ENCODE measurements at regions not wholly inside any gene's neighbourhood (a gene's known extent, or its start where the extent isn't known, plus 50 kb on each side); places are given as distances from the start of the nearest gene placed in this dataset.

GRCh38 chr2:144333143-144333555 is 186.8 kb downstream of the ZEB2 start:
- peak overlapping the region; percentile 58 for H3K4me3 ChIP-seq (ENCODE audit: low read length)
- no peak for DNase-seq (ENCODE audit: low read depth)
- no peak for TF ChIP-seq CTCF (IDR thresholded peaks at IDR 0.05; ENCODE audit: insufficient read depth, low read depth, low read length, missing control alignments)

GRCh38 chr2:144332356-144333142 is 187.4 kb downstream of the ZEB2 start:
- H3K4me3 ChIP-seq (ENCODE audit: low read length) = peak overlapping the region; percentile 58
- TF ChIP-seq CTCF (IDR thresholded peaks at IDR 0.05; ENCODE audit: insufficient read depth, low read depth, low read length, missing control alignments) = no peak
- DNase-seq (ENCODE audit: low read depth) = peak; percentile 90

GRCh38 chr2:144331674-144332355 is 188.1 kb downstream of the ZEB2 start:
- H3K4me3 ChIP-seq (ENCODE audit: low read length) = peak overlapping the region; percentile 79
- DNase-seq (ENCODE audit: low read depth) = no peak
- no peak for TF ChIP-seq CTCF (IDR thresholded peaks at IDR 0.05; ENCODE audit: insufficient read depth, low read depth, low read length, missing control alignments)

- peak; percentile 10 for DNase-seq (ENCODE audit: low read depth)
- TF ChIP-seq CTCF (IDR thresholded peaks at IDR 0.05; ENCODE audit: insufficient read depth, low read depth, low read length, missing control alignments) = no peak
- H3K4me3 ChIP-seq (ENCODE audit: low read length) = peak overlapping the region; percentile 79
These were observed 188.8 kb downstream of the ZEB2 start for GRCh38 chr2:144330951-144331673.

- DNase-seq (ENCODE audit: low read depth) = no peak
These were observed 190.4 kb downstream of the ZEB2 start for GRCh38 chr2:144329472-144329871.

GRCh38 chr2:144328938-144329337 is 191.0 kb downstream of the ZEB2 start:
- DNase-seq (ENCODE audit: low read depth) = no peak
- no peak for TF ChIP-seq CTCF (IDR thresholded peaks at IDR 0.05; ENCODE audit: insufficient read depth, low read depth, low read length, missing control alignments)
- H3K4me3 ChIP-seq (ENCODE audit: low read length) = no peak overlapping the region

More at GRCh38 chr2:144329472-144329871, 190.4 kb downstream of the ZEB2 start:
- H3K4me3 ChIP-seq (ENCODE audit: low read length) = no peak overlapping the region
- no peak for TF ChIP-seq CTCF (IDR thresholded peaks at IDR 0.05; ENCODE audit: insufficient read depth, low read depth, low read length, missing control alignments)

All from epithelial cell of esophagus (primary cell).